ENCODE measurements at regions not wholly inside any gene's neighbourhood (a gene's known extent, or its start where the extent isn't known, plus 50 kb on each side); places are given as distances from the start of the nearest gene placed in this dataset.

GRCh38 chr13:76025392-76025791 is 389.3 kb downstream of the LMO7 start:
- TF ChIP-seq, protein P1, sequence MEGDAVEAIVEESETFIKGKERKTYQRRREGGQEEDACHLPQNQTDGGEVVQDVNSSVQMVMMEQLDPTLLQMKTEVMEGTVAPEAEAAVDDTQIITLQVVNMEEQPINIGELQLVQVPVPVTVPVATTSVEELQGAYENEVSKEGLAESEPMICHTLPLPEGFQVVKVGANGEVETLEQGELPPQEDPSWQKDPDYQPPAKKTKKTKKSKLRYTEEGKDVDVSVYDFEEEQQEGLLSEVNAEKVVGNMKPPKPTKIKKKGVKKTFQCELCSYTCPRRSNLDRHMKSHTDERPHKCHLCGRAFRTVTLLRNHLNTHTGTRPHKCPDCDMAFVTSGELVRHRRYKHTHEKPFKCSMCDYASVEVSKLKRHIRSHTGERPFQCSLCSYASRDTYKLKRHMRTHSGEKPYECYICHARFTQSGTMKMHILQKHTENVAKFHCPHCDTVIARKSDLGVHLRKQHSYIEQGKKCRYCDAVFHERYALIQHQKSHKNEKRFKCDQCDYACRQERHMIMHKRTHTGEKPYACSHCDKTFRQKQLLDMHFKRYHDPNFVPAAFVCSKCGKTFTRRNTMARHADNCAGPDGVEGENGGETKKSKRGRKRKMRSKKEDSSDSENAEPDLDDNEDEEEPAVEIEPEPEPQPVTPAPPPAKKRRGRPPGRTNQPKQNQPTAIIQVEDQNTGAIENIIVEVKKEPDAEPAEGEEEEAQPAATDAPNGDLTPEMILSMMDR (IDR thresholded peaks at IDR 0.05; ENCODE audit: low read depth, low read length), result no peak

DNA sequence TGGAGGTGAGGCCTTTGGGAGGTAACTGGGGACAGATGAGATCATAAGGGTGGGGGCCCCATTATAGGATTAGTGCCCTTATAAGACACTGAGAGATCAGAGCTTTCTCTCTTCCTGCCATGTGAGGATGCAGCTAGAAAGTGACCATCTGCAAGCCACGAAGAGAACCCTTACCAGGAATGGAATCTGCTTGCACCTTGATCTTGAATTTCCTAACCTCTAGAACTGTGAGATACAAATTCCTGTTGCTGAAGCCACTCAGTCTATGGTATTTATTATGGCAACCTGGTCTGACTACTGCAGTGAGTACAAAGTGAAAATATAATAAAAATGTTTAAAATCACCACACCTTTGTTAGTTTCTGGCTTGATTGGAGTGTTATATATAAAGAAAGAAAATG is 388.0 kb downstream of the LMO7 start:
- no peak for DNase-seq (ENCODE audit: extremely low read depth, low read depth)
- TF ChIP-seq, protein P1 (IDR thresholded peaks at IDR 0.05; ENCODE audit: low read depth, low read length), result no peak

More at GRCh38 chr13:76025392-76025791, 389.3 kb downstream of the LMO7 start:
- DNase-seq (ENCODE audit: extremely low read depth, low read depth), result no peak

DNA sequence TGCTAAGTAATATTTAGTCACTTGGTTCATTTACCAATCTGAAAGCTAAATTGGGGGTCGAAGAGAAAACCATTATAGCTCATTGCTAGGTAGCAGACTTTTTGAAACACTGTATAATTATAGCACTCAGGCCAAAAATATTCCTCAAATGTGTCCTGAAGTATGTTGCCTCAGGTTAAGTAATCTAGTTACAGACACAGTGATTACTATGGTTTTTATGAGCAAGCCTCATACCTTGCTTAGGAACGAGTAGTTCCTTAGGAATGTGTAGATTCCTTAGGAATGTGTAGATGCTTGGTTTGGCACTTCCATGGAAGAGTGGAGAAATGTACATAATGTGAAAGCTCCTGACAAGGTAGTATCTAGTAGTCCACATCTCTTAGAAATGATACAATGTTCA is 387.5 kb downstream of the LMO7 start:
- DNase-seq (ENCODE audit: extremely low read depth, low read depth), result no peak

DNA sequence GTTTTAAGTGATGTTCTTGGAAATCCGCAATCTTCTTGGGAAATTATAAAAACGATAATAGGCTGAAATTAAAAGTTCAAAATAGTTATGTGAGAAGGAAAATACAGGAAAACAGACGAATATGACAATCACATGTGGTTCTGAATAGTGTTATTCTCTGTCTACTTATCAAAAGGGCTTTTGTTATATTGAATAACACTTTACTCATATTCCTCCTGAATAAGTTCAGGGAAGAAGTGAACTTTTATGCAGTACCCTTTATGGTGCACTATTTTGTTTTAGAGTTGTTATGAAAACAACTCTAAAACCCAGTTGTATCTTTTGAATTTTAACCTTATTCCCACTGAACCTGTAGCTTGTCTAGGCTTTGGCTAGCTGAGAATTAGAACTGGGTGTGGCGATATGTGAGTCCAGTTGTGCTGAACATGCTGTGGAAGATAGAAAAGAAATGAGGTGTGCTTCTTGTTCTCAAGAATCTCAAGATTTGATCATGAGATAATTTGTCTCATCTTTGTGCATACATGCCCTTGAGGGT is 384.4 kb downstream of the LMO7 start:
- DNase-seq (ENCODE audit: extremely low read depth, low read depth), result no peak

More for the DNA sequence above, 387.5 kb downstream of the LMO7 start:
- TF ChIP-seq, protein P1 (IDR thresholded peaks at IDR 0.05; ENCODE audit: low read depth, low read length), result no peak

GRCh38 chr13:76019421-76020044 is 383.4 kb downstream of the LMO7 start:
- TF ChIP-seq, protein P1 (IDR thresholded peaks at IDR 0.05; ENCODE audit: low read depth, low read length), result no peak; the same call in 1 of the 2 replicates
- DNase-seq (ENCODE audit: extremely low read depth, low read depth), result no peak

More for the DNA sequence above, 384.4 kb downstream of the LMO7 start:
- TF ChIP-seq, protein P1 (IDR thresholded peaks at IDR 0.05; ENCODE audit: low read depth, low read length), result no peak

DNA sequence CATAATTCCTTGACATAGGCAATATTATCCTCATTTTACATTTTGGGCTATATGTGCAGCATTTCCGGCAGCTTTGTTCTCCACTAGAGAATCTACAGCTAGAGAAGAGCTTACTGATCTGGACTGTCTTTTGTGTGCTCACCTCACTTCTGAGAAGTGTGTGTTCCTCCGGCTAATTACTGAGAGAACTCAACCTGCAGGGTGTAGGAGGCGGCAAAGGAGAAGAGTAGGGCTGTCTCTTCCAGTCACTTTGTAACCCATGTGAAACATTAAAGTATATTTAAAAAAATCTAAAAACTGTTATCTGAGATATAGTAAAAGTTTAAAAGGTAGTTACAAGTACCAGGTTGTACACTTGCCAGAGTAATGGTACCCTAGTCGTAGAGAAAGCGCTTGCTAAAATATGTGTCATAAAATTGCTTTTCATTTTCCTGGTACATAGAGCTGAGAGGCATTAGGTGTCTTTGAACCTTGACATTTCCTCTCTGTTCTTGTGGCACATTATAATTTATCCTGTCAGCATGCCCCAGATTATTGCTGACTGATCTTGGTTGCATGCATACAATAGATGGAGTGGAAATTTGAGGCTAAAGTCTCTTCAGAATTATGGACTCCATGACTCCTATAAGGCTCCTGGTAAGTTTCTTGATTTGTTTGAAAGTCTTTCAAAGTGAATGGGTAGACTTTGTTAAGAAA is 381.9 kb downstream of the LMO7 start:
- TF ChIP-seq, protein P1 (IDR thresholded peaks at IDR 0.05; ENCODE audit: low read depth, low read length), result no peak
- DNase-seq (ENCODE audit: extremely low read depth, low read depth), result no peak

- DNase-seq (ENCODE audit: extremely low read depth, low read depth), result no peak
- TF ChIP-seq, protein P1 (IDR thresholded peaks at IDR 0.05; ENCODE audit: low read depth, low read length), result peak; percentile 26
Observed at GRCh38 chr13:76016799-76017400, 380.8 kb downstream of the LMO7 start.
